22Rv1 (cell line): ENCODE measurements at regions not wholly inside any gene's neighbourhood (a gene's known extent, or its start where the extent isn't known, plus 50 kb on each side); places are given as distances from the start of the nearest gene placed in this dataset.
"Not testable (repeated sequence)": the region's sequence is repeated elsewhere in the genome, so short reads cannot be mapped to it uniquely, and the experiment has no call there.

Source experiments
- CTCF ChIP-seq: fragments of 450-650 bp; IDR thresholded peaks from 2 replicates; pipeline ENCODE4 v1.5.1; 2017; ENCODE audit warnings: mild to moderate bottlenecking
- ZFX ChIP-seq: fragments of 450-650 bp; IDR thresholded peaks from 2 replicates; pipeline ENCODE4 v1.6.1; 2017; ENCODE audit warnings: antibody characterized with exemption, borderline replicate concordance

- not testable (repeated sequence) for TF ChIP-seq CTCF, ZFX
These were observed 107.0 kb upstream of the SRSF6 start for GRCh38 chr20:43350694-43351093.
